HepG2 (cell line): ENCODE measurements at regions not wholly inside any gene's neighbourhood (a gene's known extent, or its start where the extent isn't known, plus 50 kb on each side); places are given as distances from the start of the nearest gene placed in this dataset.

Source experiments
- ATAC-seq: fragments of 200-7000 bp; cut with Tn5 transposase; 3 replicates; pipeline ENCODE4 v1.9.1; 2020; ENCODE audit warnings: mild to moderate bottlenecking, moderate library complexity
- BruUV-seq: library from RNA; stranded (reverse); fragments of 400-500 nt; replicated peaks from 2 replicates; lab custom pipeline; 2021; lab: Mats Ljungman, UMichigan
- CTCF ChIA-PET: fragments of 300-600 bp; formaldehyde crosslinking; extraction: SDS; loops from one replicate; lab custom pipeline; 2021; ENCODE audit warnings: low total read pairs, inconsistent platforms, low intra/inter-chr PET ratio; lab: Yijun Ruan, JAX
- POLR2A ChIA-PET: fragments of 350-600 bp; sonication (Branson Sonifier 250); formaldehyde crosslinking; loops from one replicate; lab custom pipeline; 2020; ENCODE audit warnings: antibody characterized with exemption, inconsistent platforms; lab: Yijun Ruan, JAX
- DNase-seq: peaks from one replicate; pipeline ENCODE4 v3.0.0-alpha.2; 2015; ENCODE audit warnings: low spot score
- FAIRE-seq: peaks from 3 replicates; lab custom pipeline; 2011; peaks lifted over from hg19 to GRCh38; lab: Jason Lieb, UNC
- H2AFZ ChIP-seq: one replicate; pipeline ENCODE4 v1.6.1; 2011; ENCODE audit warnings: low read length, inconsistent platforms
- H3K27ac ChIP-seq: fragments of 300-600 bp; 3 replicates; pipeline ENCODE4 v1.8.0; 2011; ENCODE audit warnings: mixed run types, mild to moderate bottlenecking, mixed read lengths, low read length, inconsistent platforms; ENCODE audit not compliant: insufficient read depth; ENCODE audit errors: extremely low read length
- H3K27me3 ChIP-seq, 2 experiments: fragments of 200-600 bp in 1 of 2; 2 replicates in 1 of 2; 3 replicates in 1 of 2; pipeline versions ENCODE4 v1.6.0 to v1.8.0; 2011; ENCODE audit warnings: low read length in 2 of 2, mild to moderate bottlenecking in 2 of 2, moderate library complexity in 2 of 2, inconsistent platforms in 1 of 2; ENCODE audit not compliant: insufficient read depth in 2 of 2, control insufficient read depth in 1 of 2
- H3K36me3 ChIP-seq, 2 experiments: fragments of 200-600 bp in 1 of 2; replicated peaks in 1 of 2; 2 replicates in 1 of 2; 3 replicates in 1 of 2; pipeline versions ENCODE4 v1.5.1 to v1.8.0; 2011; ENCODE audit warnings: low read length in 2 of 2, inconsistent platforms in 1 of 2; ENCODE audit not compliant: insufficient read depth in 2 of 2, control insufficient read depth in 1 of 2
- H3K4me1 ChIP-seq: 2 replicates; pipeline ENCODE4 v1.5.1; 2012; ENCODE audit warnings: low read length, inconsistent platforms; ENCODE audit not compliant: insufficient read depth
- H3K4me2 ChIP-seq: 2 replicates; pipeline ENCODE4 v1.6.0; 2011; ENCODE audit warnings: low read depth, low read length, inconsistent platforms
- H3K4me3 ChIP-seq, 3 experiments: fragments of 200-600 bp in 1 of 3; sonication (generic), shearing (Covaris generic) in 1 of 3; replicated peaks in 1 of 3; 2 replicates each; pipeline ENCODE4 v1.5.1; 2011 to 2016; ENCODE audit warnings: low read length in 3 of 3, inconsistent platforms in 2 of 3, low read depth in 2 of 3, mild to moderate bottlenecking in 2 of 3, control low read depth in 1 of 3, mixed read lengths in 1 of 3; ENCODE audit not compliant: insufficient read depth in 1 of 3
- H3K79me2 ChIP-seq: one replicate; pipeline ENCODE4 v1.6.1; 2011; ENCODE audit warnings: low read length, inconsistent platforms; ENCODE audit not compliant: insufficient read depth
- H3K9ac ChIP-seq: 2 replicates; pipeline ENCODE4 v1.6.0; 2011; ENCODE audit warnings: mild to moderate bottlenecking, low read depth, low read length, inconsistent platforms; ENCODE audit not compliant: insufficient read depth
- H3K9me3 ChIP-seq: 2 replicates; pipeline ENCODE4 v1.5.1; 2012; ENCODE audit warnings: mild to moderate bottlenecking, low read length
- H4K20me1 ChIP-seq: 2 replicates; pipeline ENCODE4 v1.6.0; 2011; ENCODE audit warnings: inconsistent platforms, mild to moderate bottlenecking, low read length, moderate library complexity; ENCODE audit not compliant: insufficient read depth
- AFF4 ChIP-seq: sonication (generic); formaldehyde crosslinking; IDR thresholded peaks from 2 replicates; pipeline ENCODE4 v1.4.0; 2020; ENCODE audit warnings: missing genetic modification reagents
- IRX3 ChIP-seq: sonication (generic); formaldehyde crosslinking; IDR thresholded peaks from 2 replicates; pipeline ENCODE4 v1.8.1; 2023; ENCODE audit warnings: mild to moderate bottlenecking, low read depth, missing genetic modification reagents, borderline replicate concordance
- SETDB1 ChIP-seq: sonication (generic); formaldehyde crosslinking; IDR thresholded peaks from 2 replicates; pipeline ENCODE4 v1.5.1; 2020; ENCODE audit warnings: missing genetic modification reagents, mild to moderate bottlenecking, borderline replicate concordance
- SP140L ChIP-seq: sonication (generic); formaldehyde crosslinking; IDR thresholded peaks from 2 replicates; pipeline ENCODE4 v1.4.0; 2020; ENCODE audit warnings: missing genetic modification reagents, borderline replicate concordance
- whole genome bisulfite sequencing: methylation state at CpG from one replicate; pipeline ENCODE4 v1.1.6; 2017; ENCODE audit warnings: low lambda C conversion rate; 5-methylcytosine and 5-hydroxymethylcytosine counted together
- in situ Hi-C: cut with HindIII; loops from 2 replicates; pipeline ENCODE4 v1.10.0; 2017; ENCODE audit warnings: low pct_unique_long_range_greater_than_20kb; ENCODE audit not compliant: extremely low pct_ligation_motif_present
- intact Hi-C: fragments of 100-400 bp; cut with micrococcal nuclease; formaldehyde crosslinking; loops from one replicate; pipeline ENCODE4 v1.10.0; 2022; ENCODE audit not compliant: unreplicated experiment
- TF ChIP-seq, protein P1 (sequence below): IDR thresholded peaks from 2 replicates; pipeline ENCODE4 v1.6.1; 2016; ENCODE audit warnings: mild to moderate bottlenecking, missing biosample characterization, missing genetic modification reagents

GRCh38 chr4:152091405-152091804, 330.6 kb upstream of the GATB start:
- Histone ChIP-seq H3K4me2 (no peak overlapping the region), H3K4me3 (no peak overlapping the region), H4K20me1 (no peaks in the 10 kb centered on the region), H2AFZ (no peak overlapping the region), H3K36me3 (no peaks in the 10 kb centered on the region), H3K9ac (no peak overlapping the region), H3K4me1 (no peaks in the 10 kb centered on the region), H3K9me3 (no peaks in the 10 kb centered on the region), H3K79me2 (no peaks in the 10 kb centered on the region), H3K27me3 (no peaks in the 10 kb centered on the region; a peak in 2 of 5 replicates), H3K27ac (no peak overlapping the region)
- intact Hi-C loops (no loop called here), in situ Hi-C loops (no loop called here)
- TF ChIP-seq, protein P1, sequence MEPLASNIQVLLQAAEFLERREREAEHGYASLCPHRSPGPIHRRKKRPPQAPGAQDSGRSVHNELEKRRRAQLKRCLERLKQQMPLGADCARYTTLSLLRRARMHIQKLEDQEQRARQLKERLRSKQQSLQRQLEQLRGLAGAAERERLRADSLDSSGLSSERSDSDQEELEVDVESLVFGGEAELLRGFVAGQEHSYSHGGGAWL: no peak
- TF ChIP-seq SP140L (no peak), IRX3 (CRISPR knock-in tag) (no peak), SETDB1 (CRISPR knock-in tag) (no peak), AFF4 (CRISPR knock-in tag) (no peak)
- ATAC-seq (no peak), DNase-seq (no peak), FAIRE-seq (no peak)
- no TSS peak for BruUV-seq
- CTCF ChIA-PET: no interaction called here
- 8% methylated on average over 3 of the region's 3 CpGs for WGBS
- POLR2A ChIA-PET: no interaction called here
